ENCODE measurements at regions not wholly inside any gene's neighbourhood (a gene's known extent, or its start where the extent isn't known, plus 50 kb on each side); places are given as distances from the start of the nearest gene placed in this dataset.

DNA sequence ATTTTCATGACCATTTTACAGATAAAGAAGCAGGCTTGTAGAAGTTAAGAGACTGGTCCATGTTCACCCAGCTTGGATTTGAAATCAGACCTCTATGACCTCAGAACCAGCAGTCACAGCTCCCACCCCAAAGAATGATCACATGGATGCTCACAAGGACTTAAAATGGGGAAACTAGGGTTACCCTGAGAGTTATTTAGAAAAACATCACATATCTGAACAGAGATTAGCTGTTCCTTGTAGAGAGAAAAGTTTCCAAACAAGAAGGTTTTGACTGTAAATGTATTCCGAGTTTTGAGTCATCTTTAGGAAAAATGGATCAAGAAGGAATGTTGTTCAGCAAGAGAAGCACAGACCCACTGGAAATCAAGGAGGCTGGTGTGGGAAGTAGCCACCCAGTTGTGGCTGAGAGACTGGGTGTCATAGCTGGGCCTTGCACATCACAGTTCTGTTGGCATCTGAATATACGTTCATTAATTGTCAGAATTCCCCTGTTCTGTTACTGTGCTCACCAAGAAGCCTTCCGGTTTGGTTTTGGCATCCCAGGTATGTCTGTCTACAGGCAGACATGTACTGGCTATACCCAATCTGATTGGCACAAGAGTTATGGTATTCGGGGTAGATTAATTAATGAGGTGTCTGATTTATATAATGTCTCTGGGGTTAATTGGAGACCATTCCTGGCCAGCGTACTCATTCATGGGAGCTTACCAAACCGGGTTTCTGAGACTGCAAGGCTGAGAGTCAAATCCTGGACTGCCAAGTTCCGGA is 371.8 kb upstream of the SLC14A2 start:
- intact Hi-C loops (cut with DNase I): no loop called here
- Histone ChIP-seq H3K4me1 (no peaks in the 10 kb centered on the region), H3K9me3 (no peaks in the 10 kb centered on the region), H3K27ac (no peak overlapping the region), H3K27me3 (no peaks in the 10 kb centered on the region), H3K36me3 (no peaks in the 10 kb centered on the region), H3K9ac (ENCODE audit: low read depth in 2 of 2, low read length in 2 of 2) (no peak overlapping the region), H3K4me3 (no peak overlapping the region)
- DNase-seq: no peak
- TF ChIP-seq, protein P1, sequence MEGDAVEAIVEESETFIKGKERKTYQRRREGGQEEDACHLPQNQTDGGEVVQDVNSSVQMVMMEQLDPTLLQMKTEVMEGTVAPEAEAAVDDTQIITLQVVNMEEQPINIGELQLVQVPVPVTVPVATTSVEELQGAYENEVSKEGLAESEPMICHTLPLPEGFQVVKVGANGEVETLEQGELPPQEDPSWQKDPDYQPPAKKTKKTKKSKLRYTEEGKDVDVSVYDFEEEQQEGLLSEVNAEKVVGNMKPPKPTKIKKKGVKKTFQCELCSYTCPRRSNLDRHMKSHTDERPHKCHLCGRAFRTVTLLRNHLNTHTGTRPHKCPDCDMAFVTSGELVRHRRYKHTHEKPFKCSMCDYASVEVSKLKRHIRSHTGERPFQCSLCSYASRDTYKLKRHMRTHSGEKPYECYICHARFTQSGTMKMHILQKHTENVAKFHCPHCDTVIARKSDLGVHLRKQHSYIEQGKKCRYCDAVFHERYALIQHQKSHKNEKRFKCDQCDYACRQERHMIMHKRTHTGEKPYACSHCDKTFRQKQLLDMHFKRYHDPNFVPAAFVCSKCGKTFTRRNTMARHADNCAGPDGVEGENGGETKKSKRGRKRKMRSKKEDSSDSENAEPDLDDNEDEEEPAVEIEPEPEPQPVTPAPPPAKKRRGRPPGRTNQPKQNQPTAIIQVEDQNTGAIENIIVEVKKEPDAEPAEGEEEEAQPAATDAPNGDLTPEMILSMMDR (IDR thresholded peaks at IDR 0.05): no peak

DNA sequence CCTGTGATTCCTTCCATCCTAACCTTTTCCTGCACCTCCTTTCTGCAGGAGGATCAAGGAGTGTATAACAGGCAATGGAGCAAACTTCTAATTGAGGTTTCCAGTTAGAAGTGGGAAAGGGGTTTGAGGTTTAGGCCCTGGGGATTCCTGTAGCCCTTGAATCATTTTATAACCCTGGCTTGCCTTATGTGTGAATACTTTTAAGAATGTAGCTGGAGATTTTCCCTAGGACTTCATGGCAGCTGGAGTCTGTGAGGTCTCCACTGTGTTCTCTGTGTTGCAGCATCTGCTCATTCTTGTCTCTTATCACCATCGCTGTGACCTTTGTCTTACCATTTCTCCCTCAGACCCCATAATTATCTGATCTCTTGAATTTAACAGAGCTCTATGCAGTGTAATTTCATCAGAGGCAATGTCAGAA is 370.2 kb upstream of the SLC14A2 start:
- DNase-seq: no peak
- H3K4me1 ChIP-seq: no peaks in the 10 kb centered on the region
- no peak overlapping the region for H3K4me3 ChIP-seq
- H3K27me3 ChIP-seq: no peaks in the 10 kb centered on the region
- intact Hi-C loops (cut with DNase I): no loop called here
- TF ChIP-seq, protein P1 (IDR thresholded peaks at IDR 0.05): no peak
- no peak overlapping the region for H3K27ac ChIP-seq
- no peak overlapping the region for H3K9ac ChIP-seq (ENCODE audit: low read depth in 2 of 2, low read length in 2 of 2)
- H3K36me3 ChIP-seq: no peaks in the 10 kb centered on the region
- no peaks in the 10 kb centered on the region for H3K9me3 ChIP-seq

DNA sequence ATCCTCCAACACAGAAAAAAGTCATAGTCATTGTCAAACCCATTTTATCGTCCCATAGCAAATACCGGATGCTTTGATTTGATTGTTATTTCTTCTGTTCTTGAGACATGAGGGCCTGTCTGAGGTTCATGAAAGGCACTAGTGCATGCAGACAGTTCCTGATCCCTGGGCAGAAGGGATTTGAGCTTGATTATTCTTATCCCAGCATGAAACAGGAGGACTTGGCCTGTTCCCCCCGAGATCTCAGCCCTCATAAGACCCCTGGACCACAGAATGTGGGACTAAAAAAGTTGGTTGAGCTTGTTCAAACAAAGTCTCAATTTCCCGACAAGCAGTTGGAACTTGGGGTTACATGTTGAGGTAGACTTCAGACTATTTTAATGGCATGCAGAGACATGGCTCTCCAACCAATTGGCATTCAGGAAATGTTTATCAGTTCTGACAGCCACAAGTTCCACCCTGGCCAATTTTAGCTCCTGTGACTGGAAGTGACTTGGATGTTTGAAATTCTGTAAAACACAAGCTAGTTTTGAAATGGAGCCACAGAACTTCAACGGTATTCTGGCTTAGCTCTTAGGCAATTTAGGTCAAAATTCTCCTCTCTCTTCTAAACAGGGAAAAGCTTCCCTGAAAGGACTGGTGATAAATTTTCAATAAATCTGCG is 366.9 kb upstream of the SLC14A2 start:
- DNase-seq: no peak
- TF ChIP-seq, protein P1 (IDR thresholded peaks at IDR 0.05): no peak
- Histone ChIP-seq H3K9ac (ENCODE audit: low read depth in 2 of 2, low read length in 2 of 2) (no peak overlapping the region), H3K36me3 (no peaks in the 10 kb centered on the region), H3K27ac (peak overlapping the region; percentile 14), H3K27me3 (no peaks in the 10 kb centered on the region), H3K4me1 (no peaks in the 10 kb centered on the region), H3K4me3 (no peak overlapping the region), H3K9me3 (no peaks in the 10 kb centered on the region)
- intact Hi-C loops (cut with DNase I): no loop called here

DNA sequence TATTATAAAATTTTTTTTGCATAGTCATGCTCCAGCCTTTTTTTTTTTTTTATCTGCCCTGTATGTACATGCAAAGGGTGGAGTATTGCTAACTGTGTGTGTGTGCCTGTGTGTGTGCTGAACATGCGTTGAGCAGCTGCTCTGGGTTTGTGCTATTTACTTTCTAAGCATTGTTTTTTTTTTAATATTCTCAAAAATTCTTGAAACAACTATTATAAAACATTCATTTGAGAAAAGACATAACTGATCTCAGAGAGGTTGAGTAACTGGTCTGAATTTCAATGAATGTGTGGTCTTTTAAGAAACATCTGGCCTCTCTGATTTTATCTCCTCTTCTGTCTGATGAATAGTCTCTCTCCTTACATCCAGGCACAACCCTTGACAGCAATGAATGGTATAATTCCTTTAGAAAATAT is 366.0 kb upstream of the SLC14A2 start:
- Histone ChIP-seq H3K36me3 (no peaks in the 10 kb centered on the region), H3K27ac (no peak overlapping the region), H3K4me3 (no peak overlapping the region), H3K9ac (ENCODE audit: low read depth in 2 of 2, low read length in 2 of 2) (no peak overlapping the region), H3K4me1 (no peaks in the 10 kb centered on the region), H3K9me3 (no peaks in the 10 kb centered on the region), H3K27me3 (no peaks in the 10 kb centered on the region)
- DNase-seq: no peak
- TF ChIP-seq, protein P1 (IDR thresholded peaks at IDR 0.05): no peak
- intact Hi-C loops (cut with DNase I): no loop called here

DNA sequence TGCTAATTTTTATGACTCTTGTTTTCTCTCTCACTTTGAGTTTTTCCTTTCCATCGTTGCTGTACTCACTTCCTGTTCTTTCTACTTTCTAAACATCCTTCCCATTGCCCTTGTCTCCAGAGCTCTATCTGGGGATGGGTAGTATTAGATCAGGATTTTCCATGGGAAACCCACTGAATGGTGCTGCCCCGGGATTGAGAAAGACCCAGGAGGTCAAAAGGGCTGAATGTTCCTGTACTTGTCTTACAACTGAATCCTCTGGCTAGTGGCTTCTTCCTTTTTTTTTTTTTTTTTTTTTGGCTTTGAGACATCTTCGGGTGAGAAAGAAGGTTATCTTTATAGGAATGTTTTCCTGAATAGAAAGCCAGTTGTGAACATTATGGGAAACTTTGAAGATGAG is 364.8 kb upstream of the SLC14A2 start:
- Histone ChIP-seq H3K36me3 (no peaks in the 10 kb centered on the region), H3K4me3 (no peak overlapping the region), H3K9ac (ENCODE audit: low read depth in 2 of 2, low read length in 2 of 2) (no peak overlapping the region), H3K27me3 (no peaks in the 10 kb centered on the region), H3K27ac (no peak overlapping the region), H3K4me1 (no peaks in the 10 kb centered on the region), H3K9me3 (no peaks in the 10 kb centered on the region)
- intact Hi-C loops (cut with DNase I): no loop called here
- TF ChIP-seq, protein P1 (IDR thresholded peaks at IDR 0.05): no peak
- DNase-seq: no peak
